GM13977 (cell line): ENCODE measurements at regions not wholly inside any gene's neighbourhood (a gene's known extent, or its start where the extent isn't known, plus 50 kb on each side); places are given as distances from the start of the nearest gene placed in this dataset.

Experiments used
- DNase-seq: peaks from one replicate; pipeline ENCODE4 v3.0.0; 2012; ENCODE audit warnings: low spot score
- in situ Hi-C: fragments of 300-500 bp; cut with MboI; formaldehyde crosslinking; loops from one replicate; pipeline ENCODE4 v1.12.0; 2022; ENCODE audit warnings: low sequenced_read_pairs, low pct_unique_long_range_greater_than_20kb, mixed read lengths, inconsistent platforms; ENCODE audit not compliant: unreplicated experiment
- TF ChIP-seq, protein P1 (sequence below): IDR thresholded peaks from 2 replicates; pipeline ENCODE4 v1.5.1; 2012; ENCODE audit warnings: mild to moderate bottlenecking, control low read depth; ENCODE audit not compliant: insufficient read depth; ENCODE audit errors: extremely low read depth, missing control alignments

DNA sequence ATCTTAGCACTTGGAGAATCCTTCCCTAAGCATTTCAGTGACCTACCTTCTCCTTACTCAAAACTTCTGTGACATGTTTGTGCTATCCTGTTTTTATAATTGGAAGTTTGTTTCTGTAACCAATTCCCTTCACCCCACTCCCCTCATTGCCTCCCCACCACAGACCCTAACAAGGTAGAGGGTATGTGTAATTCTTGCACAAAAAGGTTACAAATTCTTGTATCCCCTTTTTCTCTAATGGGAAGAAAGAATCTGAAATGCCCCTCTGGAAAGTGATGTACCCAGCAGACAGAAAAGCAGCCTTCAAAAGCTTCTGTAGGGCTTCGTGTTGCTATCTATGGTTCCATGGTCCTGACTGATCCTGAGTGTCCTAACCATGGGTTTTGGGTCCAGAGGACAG lies 111.7 kb upstream of the TMEM170B start:
- DNase-seq, result no peak
- TF ChIP-seq, protein P1, sequence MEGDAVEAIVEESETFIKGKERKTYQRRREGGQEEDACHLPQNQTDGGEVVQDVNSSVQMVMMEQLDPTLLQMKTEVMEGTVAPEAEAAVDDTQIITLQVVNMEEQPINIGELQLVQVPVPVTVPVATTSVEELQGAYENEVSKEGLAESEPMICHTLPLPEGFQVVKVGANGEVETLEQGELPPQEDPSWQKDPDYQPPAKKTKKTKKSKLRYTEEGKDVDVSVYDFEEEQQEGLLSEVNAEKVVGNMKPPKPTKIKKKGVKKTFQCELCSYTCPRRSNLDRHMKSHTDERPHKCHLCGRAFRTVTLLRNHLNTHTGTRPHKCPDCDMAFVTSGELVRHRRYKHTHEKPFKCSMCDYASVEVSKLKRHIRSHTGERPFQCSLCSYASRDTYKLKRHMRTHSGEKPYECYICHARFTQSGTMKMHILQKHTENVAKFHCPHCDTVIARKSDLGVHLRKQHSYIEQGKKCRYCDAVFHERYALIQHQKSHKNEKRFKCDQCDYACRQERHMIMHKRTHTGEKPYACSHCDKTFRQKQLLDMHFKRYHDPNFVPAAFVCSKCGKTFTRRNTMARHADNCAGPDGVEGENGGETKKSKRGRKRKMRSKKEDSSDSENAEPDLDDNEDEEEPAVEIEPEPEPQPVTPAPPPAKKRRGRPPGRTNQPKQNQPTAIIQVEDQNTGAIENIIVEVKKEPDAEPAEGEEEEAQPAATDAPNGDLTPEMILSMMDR, result no peak
- in situ Hi-C loops, result no loop called here

DNA sequence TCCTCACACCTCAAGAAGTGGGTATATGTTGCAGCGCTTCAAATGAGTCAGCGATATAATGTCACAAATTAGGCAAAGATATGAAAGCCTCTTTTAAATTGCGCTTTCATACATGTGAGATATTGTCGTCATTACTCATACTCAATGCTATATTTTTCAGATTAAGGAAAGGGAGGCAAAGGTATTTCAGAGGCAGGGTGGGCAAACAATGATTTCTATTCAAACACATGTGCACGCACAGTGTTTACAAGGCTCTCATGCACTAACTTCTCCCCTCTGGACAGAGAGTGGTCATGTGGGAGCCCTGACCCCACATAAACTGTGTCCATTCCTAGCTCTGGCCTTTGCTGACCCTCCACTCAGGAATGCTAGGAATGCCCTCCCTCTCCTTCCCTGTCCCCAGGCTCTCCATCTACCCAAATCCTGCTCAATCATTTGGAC lies 112.1 kb upstream of the TMEM170B start:
- in situ Hi-C loops, result no loop called here
- DNase-seq, result no peak
- TF ChIP-seq, protein P1, result no peak

DNA sequence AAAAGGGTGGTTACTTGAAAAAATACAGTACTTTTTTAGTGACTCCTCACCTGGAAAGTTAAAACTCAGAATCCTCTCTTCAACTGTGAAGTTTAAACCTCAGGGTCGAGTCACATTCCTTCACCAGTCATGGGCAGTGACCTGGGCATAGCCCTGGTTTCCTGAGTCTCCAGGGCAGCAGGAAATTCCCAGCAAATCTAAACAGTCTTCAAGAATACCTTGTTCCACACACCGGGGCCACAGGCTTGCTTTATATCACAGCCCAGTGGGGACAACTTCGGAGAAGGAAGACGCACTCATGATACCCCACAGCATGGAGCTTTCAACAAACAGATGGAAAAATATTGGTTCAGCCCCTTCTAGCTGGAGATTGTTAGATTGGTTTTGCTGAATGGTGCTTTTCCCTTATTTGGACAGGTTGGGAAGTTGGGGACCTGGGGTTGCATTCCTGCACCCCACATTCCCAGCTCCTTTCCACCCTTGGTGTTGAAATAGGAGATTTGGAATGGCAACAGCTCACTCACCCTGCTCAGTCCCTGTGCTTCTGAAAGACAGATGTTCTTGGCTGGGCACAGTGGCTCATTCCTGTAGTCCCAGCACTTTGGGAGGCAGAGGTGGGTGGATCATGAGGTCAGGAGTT lies 113.0 kb upstream of the TMEM170B start:
- in situ Hi-C loops, result no loop called here
- TF ChIP-seq, protein P1, result no peak
- DNase-seq, result no peak

DNA sequence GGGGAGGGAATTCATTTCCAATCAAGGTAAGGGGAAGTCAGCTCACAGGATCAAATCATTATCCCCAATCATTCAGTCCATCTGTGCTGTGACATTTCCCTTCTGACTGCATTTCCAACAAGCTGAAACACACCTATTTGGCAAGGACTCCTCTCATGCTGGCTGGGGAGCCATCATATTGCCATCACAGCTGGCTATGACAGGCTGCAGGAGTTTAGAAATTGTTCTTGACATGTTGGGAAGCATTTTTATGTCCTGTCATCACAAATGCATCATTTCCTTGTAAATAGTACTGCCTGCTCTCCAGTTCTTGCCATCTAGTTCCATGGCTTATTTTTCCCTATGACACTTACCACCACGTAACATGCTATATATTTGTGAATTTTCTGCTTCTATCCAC lies 113.9 kb upstream of the TMEM170B start:
- in situ Hi-C loops, result no loop called here
- TF ChIP-seq, protein P1, result no peak
- DNase-seq, result no peak

DNA sequence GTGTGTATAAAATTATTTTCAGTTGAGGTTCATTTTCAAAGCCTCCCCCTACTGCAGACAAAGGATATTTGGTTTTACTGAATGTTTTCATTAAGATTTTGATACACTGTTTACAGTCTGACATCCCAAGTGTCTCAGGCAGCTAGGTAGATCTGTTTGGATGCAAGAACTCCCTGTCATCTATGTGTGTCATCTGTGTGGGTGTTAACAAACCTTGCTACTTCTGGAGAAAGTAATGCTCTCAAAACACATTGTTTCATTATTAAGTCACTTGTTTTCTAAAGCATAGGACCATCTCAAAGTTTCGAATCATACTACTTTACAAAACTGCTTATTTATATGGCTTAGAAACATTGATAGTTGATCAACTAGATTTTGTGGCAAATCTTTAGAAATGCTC lies 114.5 kb upstream of the TMEM170B start:
- TF ChIP-seq, protein P1, result no peak
- in situ Hi-C loops, result no loop called here

DNA sequence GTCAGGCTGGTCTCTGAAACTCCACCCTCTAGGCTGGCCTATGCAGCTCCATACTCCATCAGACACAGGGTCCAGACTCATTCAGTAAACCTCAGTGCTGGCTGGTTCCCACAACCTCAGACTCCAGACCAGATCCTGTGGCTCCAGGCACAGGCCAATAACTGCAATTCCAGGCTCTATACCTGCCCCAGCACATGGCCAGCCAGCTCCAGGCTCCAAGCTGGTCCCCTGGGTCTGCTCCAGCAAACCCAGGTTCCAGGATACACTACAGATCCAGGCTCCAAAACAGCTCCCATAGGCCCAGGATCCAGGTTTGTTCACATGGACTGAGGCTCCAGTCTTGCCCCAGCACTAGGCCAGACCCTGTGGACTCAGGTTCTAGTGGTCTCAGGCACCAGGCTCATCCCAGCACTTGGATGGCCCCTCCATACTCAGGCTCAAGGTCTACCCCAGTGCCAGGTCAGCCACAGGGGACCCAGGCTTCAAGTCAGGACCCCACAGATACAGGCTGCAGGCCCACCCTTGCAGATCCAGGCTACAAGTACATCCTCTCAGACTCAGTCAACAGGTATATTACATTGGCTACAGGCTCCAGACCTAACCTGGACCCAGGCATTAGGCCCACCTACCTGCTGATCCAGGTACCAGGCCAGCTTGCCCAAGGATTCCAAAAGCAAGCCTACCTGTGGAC lies 117.6 kb upstream of the TMEM170B start:
- in situ Hi-C loops, result no loop called here
- no peak for DNase-seq
- TF ChIP-seq, protein P1, result no peak

More for the DNA sequence above, 114.5 kb upstream of the TMEM170B start:
- no peak for DNase-seq
